ENCODE measurements at regions not wholly inside any gene's neighbourhood (a gene's known extent, or its start where the extent isn't known, plus 50 kb on each side); places are given as distances from the start of the nearest gene placed in this dataset.

GRCh38 chrX:107537815-107538214 lies 88.4 kb downstream of the FRMPD3 start:
- peak; percentile 33 for TF ChIP-seq CTCF (IDR thresholded peaks at IDR 0.05; ENCODE audit: low read depth, low read length, missing input control)
- no peak for TF ChIP-seq JUND (IDR thresholded peaks at IDR 0.05)
- peak; percentile 69 to 77 for TF ChIP-seq RAD21 (IDR thresholded peaks at IDR 0.05)
- no peak for TF ChIP-seq TAF1 (conservative IDR thresholded peaks at IDR 0.05)
- TF ChIP-seq GABPA (IDR thresholded peaks at IDR 0.05 in 1 of 2, conservative IDR thresholded peaks at IDR 0.05 in 1 of 2): no peak
- TF ChIP-seq SP1 (IDR thresholded peaks at IDR 0.05): no peak
- no peak for TF ChIP-seq MAX (IDR thresholded peaks at IDR 0.05)
- TF ChIP-seq EGR1 (IDR thresholded peaks at IDR 0.05; ENCODE audit: low read depth in 2 of 2): no peak
- no peak for TF ChIP-seq HNF4G (IDR thresholded peaks at IDR 0.05)
- no peak for TF ChIP-seq YY1 (IDR thresholded peaks at IDR 0.05)
- no peak for TF ChIP-seq ATF3 (IDR thresholded peaks at IDR 0.05)
- TF ChIP-seq REST (IDR thresholded peaks at IDR 0.05): no peak
- TF ChIP-seq ZBTB33 (IDR thresholded peaks at IDR 0.05): no peak

All from liver (tissue), 3 donors.